ENCODE measurements at regions not wholly inside any gene's neighbourhood (a gene's known extent, or its start where the extent isn't known, plus 50 kb on each side); places are given as distances from the start of the nearest gene placed in this dataset.
"Not testable (repeated sequence)": the region's sequence is repeated elsewhere in the genome, so short reads cannot be mapped to it uniquely, and the experiment has no call there.

DNA sequence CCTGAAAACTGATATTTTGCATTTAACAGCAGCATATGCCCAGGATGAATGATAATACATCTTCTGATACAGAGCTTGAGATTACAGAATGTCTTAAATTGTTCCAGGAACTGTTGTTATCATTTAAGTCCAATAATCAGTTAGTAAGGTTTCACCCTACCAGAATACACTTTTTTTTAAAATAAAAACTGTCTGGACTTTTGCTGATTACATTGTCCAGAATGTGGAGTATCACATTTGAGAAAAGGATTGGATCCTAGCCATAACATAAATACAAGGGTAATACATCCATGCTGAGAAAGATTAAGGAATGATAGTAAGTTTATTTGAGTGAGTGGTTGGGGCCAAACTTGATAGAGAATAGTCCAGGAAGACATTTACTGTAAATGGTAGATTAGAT, 71.0 kb downstream of the SEPTIN7 start:
- peaks cover 42% of the 10 kb centered on the region for H3K36me3 ChIP-seq (ENCODE audit: insufficient read depth, insufficient read length, low read length)
- H3K4me3 ChIP-seq (ENCODE audit: insufficient read length, low read depth): no peak overlapping the region
- no peaks in the 10 kb centered on the region for H3K27me3 ChIP-seq (ENCODE audit: insufficient read depth, insufficient read length)
- H3K9me3 ChIP-seq (ENCODE audit: insufficient read depth, low read length): no peaks in the 10 kb centered on the region
- TF ChIP-seq ZNF274 (IDR thresholded peaks at IDR 0.05; ENCODE audit: low read depth, low read length): no peak
- no peak for TF ChIP-seq SUZ12 (IDR thresholded peaks at IDR 0.05; ENCODE audit: extremely low read depth, insufficient read depth, insufficient read length)
- H3K9ac ChIP-seq (ENCODE audit: insufficient read length, low read depth): no peak overlapping the region
- no peaks in the 10 kb centered on the region for H3K4me1 ChIP-seq (ENCODE audit: insufficient read depth, insufficient read length)
- DNase-seq (ENCODE audit: low read depth, low spot score): no peak

DNA sequence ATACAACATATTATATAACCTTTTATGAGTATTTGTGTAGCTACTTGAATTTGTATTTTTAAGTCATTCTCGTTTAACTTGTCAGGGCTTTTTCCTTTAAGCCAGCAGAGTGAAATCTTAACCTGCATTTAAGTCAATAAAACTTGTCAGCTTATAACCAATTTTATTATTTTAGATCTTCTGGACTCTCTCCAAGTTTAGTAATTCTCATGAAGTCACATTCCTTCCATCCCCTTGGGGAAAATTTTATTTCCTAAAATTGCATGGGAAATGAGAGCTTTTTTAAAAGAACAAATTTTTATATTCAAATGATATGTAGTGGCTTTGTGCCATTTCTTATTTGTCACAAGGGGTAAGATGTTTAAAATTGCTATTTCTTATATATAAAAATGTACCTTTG, 74.0 kb downstream of the SEPTIN7 start:
- H3K4me1 ChIP-seq (ENCODE audit: insufficient read depth, insufficient read length): no peaks in the 10 kb centered on the region
- DNase-seq (ENCODE audit: low read depth, low spot score): no peak
- peaks cover 37% of the 10 kb centered on the region for H3K36me3 ChIP-seq (ENCODE audit: insufficient read depth, insufficient read length, low read length)
- H3K4me3 ChIP-seq (ENCODE audit: insufficient read length, low read depth): no peak overlapping the region
- H3K27me3 ChIP-seq (ENCODE audit: insufficient read depth, insufficient read length): no peaks in the 10 kb centered on the region
- TF ChIP-seq YY1 (IDR thresholded peaks at IDR 0.05; ENCODE audit: insufficient read depth, insufficient read length): no peak
- TF ChIP-seq ZNF274 (IDR thresholded peaks at IDR 0.05; ENCODE audit: low read depth, low read length): no peak
- TF ChIP-seq SUZ12 (IDR thresholded peaks at IDR 0.05; ENCODE audit: extremely low read depth, insufficient read depth, insufficient read length): no peak
- H3K9ac ChIP-seq (ENCODE audit: insufficient read length, low read depth): no peak overlapping the region
- no peaks in the 10 kb centered on the region for H3K9me3 ChIP-seq (ENCODE audit: insufficient read depth, low read length)

DNA sequence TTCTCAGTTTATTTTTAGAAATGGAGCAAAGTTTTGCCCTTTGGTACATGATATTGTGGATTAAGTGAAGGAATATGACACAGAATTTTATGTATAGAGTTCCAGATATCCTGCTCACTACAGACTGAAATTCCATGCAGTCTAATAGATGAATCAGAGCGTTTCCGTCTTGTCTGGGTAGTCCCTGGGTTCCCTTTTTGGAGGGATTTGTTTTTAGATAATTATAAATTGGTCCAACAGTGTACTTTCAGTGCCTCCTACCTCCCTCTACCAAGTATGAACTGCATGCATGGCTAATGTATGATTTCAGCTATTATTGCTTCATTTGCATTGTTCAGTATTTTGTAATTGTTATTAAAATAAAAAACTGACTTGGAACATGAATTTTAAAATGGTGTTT, 74.4 kb downstream of the SEPTIN7 start:
- H3K36me3 ChIP-seq (ENCODE audit: insufficient read depth, insufficient read length, low read length): peaks cover 37% of the 10 kb centered on the region

DNA sequence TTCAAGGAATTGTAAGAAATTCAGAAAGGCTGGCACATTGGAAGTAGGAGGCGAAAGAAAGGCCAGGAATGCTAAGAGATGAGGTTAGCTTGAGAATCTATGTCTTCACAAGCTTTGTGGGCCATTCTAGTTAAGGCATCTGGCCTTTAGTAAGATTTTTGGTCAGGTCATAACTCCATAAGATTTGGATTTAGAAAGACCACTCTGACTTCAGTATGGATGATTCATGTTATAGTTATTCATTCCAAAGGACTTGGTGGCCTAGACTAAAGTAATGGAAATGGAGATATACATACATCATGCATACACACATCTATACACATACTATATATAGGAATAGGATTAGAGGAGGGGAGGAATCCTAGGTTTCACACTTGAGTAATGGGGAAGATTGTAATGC, 77.5 kb downstream of the SEPTIN7 start:
- no peak overlapping the region for H3K9ac ChIP-seq (ENCODE audit: insufficient read length, low read depth)
- H3K27me3 ChIP-seq (ENCODE audit: insufficient read depth, insufficient read length): no peaks in the 10 kb centered on the region
- no peaks in the 10 kb centered on the region for H3K4me1 ChIP-seq (ENCODE audit: insufficient read depth, insufficient read length)
- peaks cover 34% of the 10 kb centered on the region for H3K36me3 ChIP-seq (ENCODE audit: insufficient read depth, insufficient read length, low read length)
- no peak overlapping the region for H3K4me3 ChIP-seq (ENCODE audit: insufficient read length, low read depth)
- H3K9me3 ChIP-seq (ENCODE audit: insufficient read depth, low read length): no peaks in the 10 kb centered on the region
- TF ChIP-seq ZNF274 (IDR thresholded peaks at IDR 0.05; ENCODE audit: low read depth, low read length): no peak
- no peak for TF ChIP-seq SUZ12 (IDR thresholded peaks at IDR 0.05; ENCODE audit: extremely low read depth, insufficient read depth, insufficient read length)
- TF ChIP-seq YY1 (IDR thresholded peaks at IDR 0.05; ENCODE audit: insufficient read depth, insufficient read length): no peak
- no peak for DNase-seq (ENCODE audit: low read depth, low spot score)

More for the DNA sequence above, 74.4 kb downstream of the SEPTIN7 start:
- DNase-seq (ENCODE audit: low read depth, low spot score): no peak
- Histone ChIP-seq H3K4me3 (ENCODE audit: insufficient read length, low read depth) (no peak overlapping the region), H3K9ac (ENCODE audit: insufficient read length, low read depth) (no peak overlapping the region), H3K27me3 (ENCODE audit: insufficient read depth, insufficient read length) (no peaks in the 10 kb centered on the region), H3K9me3 (ENCODE audit: insufficient read depth, low read length) (no peaks in the 10 kb centered on the region), H3K4me1 (ENCODE audit: insufficient read depth, insufficient read length) (no peaks in the 10 kb centered on the region)
- TF ChIP-seq ZNF274 (IDR thresholded peaks at IDR 0.05; ENCODE audit: low read depth, low read length) (no peak), SUZ12 (IDR thresholded peaks at IDR 0.05; ENCODE audit: extremely low read depth, insufficient read depth, insufficient read length) (no peak), YY1 (IDR thresholded peaks at IDR 0.05; ENCODE audit: insufficient read depth, insufficient read length) (no peak)

DNA sequence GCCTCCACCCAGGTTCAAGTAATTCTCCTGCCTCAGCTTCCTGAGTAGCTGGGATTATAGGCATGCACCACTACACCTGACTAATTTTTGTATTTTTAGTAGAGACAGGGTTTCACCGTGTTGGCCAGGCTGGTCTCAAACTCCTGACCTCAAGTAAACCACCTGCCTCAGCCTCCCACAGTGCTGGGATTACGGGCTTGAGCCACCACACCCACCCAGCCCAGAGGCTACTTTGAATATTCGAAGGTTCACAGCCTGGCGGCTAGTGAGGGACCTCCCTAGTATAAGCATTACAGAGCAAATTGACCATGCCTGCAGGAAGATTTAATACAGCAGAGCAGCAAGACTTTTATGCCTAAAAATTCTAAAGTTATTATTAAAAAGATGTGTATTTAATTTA, 86.6 kb downstream of the SEPTIN7 start:
- not testable (repeated sequence) for H3K4me3 ChIP-seq (ENCODE audit: insufficient read length, low read depth); H3K9ac ChIP-seq (ENCODE audit: insufficient read length, low read depth); H3K27me3 ChIP-seq (ENCODE audit: insufficient read depth, insufficient read length); H3K4me1 ChIP-seq (ENCODE audit: insufficient read depth, insufficient read length); H3K9me3 ChIP-seq (ENCODE audit: insufficient read depth, low read length)
- H3K36me3 ChIP-seq (ENCODE audit: insufficient read depth, insufficient read length, low read length): peaks cover 57% of the 10 kb centered on the region
- peak; percentile 57 for DNase-seq (ENCODE audit: low read depth, low spot score)

DNA sequence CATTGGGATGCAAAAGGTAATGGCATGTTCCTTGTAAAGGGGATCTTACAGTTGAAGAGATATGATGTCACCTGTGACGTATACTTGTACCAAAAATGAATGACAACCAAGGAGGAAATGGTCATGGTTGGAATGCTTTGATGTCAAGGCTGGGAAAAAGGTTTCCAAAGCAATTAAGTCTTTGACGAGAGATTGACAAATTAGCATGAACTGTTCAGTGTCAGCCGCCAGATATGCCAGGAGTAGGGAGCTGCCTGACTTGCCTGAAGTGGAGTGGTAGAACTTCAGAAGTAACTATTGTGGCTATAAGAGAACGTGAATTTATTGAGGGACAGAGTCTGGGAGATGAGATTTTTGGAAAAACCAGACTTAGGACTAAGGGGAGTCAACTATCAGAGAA, 88.1 kb downstream of the SEPTIN7 start:
- TF ChIP-seq YY1 (IDR thresholded peaks at IDR 0.05; ENCODE audit: insufficient read depth, insufficient read length): no peak
- TF ChIP-seq SUZ12 (IDR thresholded peaks at IDR 0.05; ENCODE audit: extremely low read depth, insufficient read depth, insufficient read length): no peak
- no peak for TF ChIP-seq ZNF274 (IDR thresholded peaks at IDR 0.05; ENCODE audit: low read depth, low read length)
- Histone ChIP-seq H3K27me3 (ENCODE audit: insufficient read depth, insufficient read length) (no peaks in the 10 kb centered on the region), H3K4me3 (ENCODE audit: insufficient read length, low read depth) (no peak overlapping the region), H3K9me3 (ENCODE audit: insufficient read depth, low read length) (no peaks in the 10 kb centered on the region), H3K9ac (ENCODE audit: insufficient read length, low read depth) (no peak overlapping the region), H3K36me3 (ENCODE audit: insufficient read depth, insufficient read length, low read length) (peaks cover 46% of the 10 kb centered on the region), H3K4me1 (ENCODE audit: insufficient read depth, insufficient read length) (no peaks in the 10 kb centered on the region)
- DNase-seq (ENCODE audit: low read depth, low spot score): no peak

DNA sequence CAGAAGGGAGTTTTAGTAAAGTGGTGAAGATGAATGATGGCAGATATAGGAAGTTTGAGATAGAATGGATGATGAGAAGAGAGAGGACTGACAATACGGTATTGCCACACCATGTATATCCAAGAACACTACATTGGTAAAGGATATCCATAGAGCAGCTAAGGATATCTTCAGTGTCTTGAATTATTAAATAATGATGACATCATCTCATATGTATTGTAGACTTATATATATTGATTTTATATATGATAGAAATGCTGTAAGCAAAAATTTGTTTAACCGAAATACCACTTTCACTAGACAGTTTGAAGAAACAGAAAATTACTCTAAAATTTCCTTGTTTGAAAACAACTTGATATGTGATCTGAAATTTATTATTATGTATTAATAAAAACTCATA, 89.0 kb downstream of the SEPTIN7 start:
- no peaks in the 10 kb centered on the region for H3K4me1 ChIP-seq (ENCODE audit: insufficient read depth, insufficient read length)
- no peak for DNase-seq (ENCODE audit: low read depth, low spot score)
- H3K9me3 ChIP-seq (ENCODE audit: insufficient read depth, low read length): no peaks in the 10 kb centered on the region
- TF ChIP-seq SUZ12 (IDR thresholded peaks at IDR 0.05; ENCODE audit: extremely low read depth, insufficient read depth, insufficient read length) (no peak), ZNF274 (IDR thresholded peaks at IDR 0.05; ENCODE audit: low read depth, low read length) (no peak), YY1 (IDR thresholded peaks at IDR 0.05; ENCODE audit: insufficient read depth, insufficient read length) (no peak)
- no peak overlapping the region for H3K4me3 ChIP-seq (ENCODE audit: insufficient read length, low read depth)
- no peak overlapping the region for H3K9ac ChIP-seq (ENCODE audit: insufficient read length, low read depth)
- no peaks in the 10 kb centered on the region for H3K27me3 ChIP-seq (ENCODE audit: insufficient read depth, insufficient read length)
- peaks cover 41% of the 10 kb centered on the region for H3K36me3 ChIP-seq (ENCODE audit: insufficient read depth, insufficient read length, low read length)
